Neural cell (in vitro differentiated cells): ENCODE measurements at regions not wholly inside any gene's neighbourhood (a gene's known extent, or its start where the extent isn't known, plus 50 kb on each side); places are given as distances from the start of the nearest gene placed in this dataset.

Experiments used
- H2AFZ ChIP-seq: fragments of 200-600, 300-800 bp; sonication (generic), shearing (Covaris generic); 2 replicates; pipeline ENCODE4 v1.6.0; 2014; ENCODE audit warnings: low read depth, mild to moderate bottlenecking, antibody characterized with exemption, low read length, moderate library complexity
- H3F3A ChIP-seq: fragments of 200-600 bp; shearing (Covaris generic); 2 replicates; pipeline ENCODE4 v1.6.1; 2016; ENCODE audit warnings: mild to moderate bottlenecking, moderate library complexity, mixed read lengths, antibody characterized with exemption, low read length; ENCODE audit not compliant: insufficient read depth, poor library complexity, severe bottlenecking
- H3K27ac ChIP-seq: fragments of 200-600, 300-800 bp; sonication (generic), shearing (Covaris generic); 2 replicates; pipeline ENCODE4 v1.5.1; 2014; ENCODE audit warnings: mild to moderate bottlenecking, low read length, moderate library complexity
- H3K27me3 ChIP-seq: fragments of 300-800, 200-600 bp; sonication (generic), shearing (Covaris generic); 2 replicates; pipeline ENCODE4 v1.6.0; 2014; ENCODE audit warnings: mild to moderate bottlenecking, low read depth, low read length, moderate library complexity; ENCODE audit not compliant: insufficient read depth
- H3K36me3 ChIP-seq: fragments of 300-800, 200-600 bp; sonication (generic), shearing (Covaris generic); 2 replicates; pipeline ENCODE4 v1.5.1; 2014; ENCODE audit warnings: mild to moderate bottlenecking, antibody characterized with exemption, low read length, moderate library complexity; ENCODE audit not compliant: insufficient read depth
- H3K4me2 ChIP-seq: fragments of 300-800, 200-600 bp; sonication (generic), shearing (Covaris generic); 2 replicates; pipeline ENCODE4 v1.6.0; 2014; ENCODE audit warnings: mild to moderate bottlenecking, low read length
- H3K4me3 ChIP-seq: fragments of 300-800, 200-600 bp; sonication (generic), shearing (Covaris generic); 2 replicates; pipeline ENCODE4 v1.5.1; 2014; ENCODE audit warnings: mild to moderate bottlenecking, low read length, moderate library complexity
- H3K79me2 ChIP-seq: fragments of 200-600 bp; shearing (Covaris generic); replicated peaks from 2 replicates; pipeline ENCODE4 v1.6.0; 2014; ENCODE audit warnings: mild to moderate bottlenecking, low read length, moderate library complexity; ENCODE audit not compliant: insufficient read depth
- H3K9ac ChIP-seq: fragments of 300-800, 200-600 bp; sonication (generic), shearing (Covaris generic); 2 replicates; pipeline ENCODE4 v1.6.1; 2016; ENCODE audit warnings: mild to moderate bottlenecking, low read length, mixed read lengths
- H3K9me2 ChIP-seq: fragments of 200-600 bp; shearing (Covaris generic); 2 replicates; pipeline ENCODE4 v1.6.1; 2016; ENCODE audit warnings: mild to moderate bottlenecking, low read length, mixed read lengths; ENCODE audit not compliant: insufficient read depth
- H3K9me3 ChIP-seq: fragments of 200-600, 300-800 bp; sonication (generic), shearing (Covaris generic); 2 replicates; pipeline ENCODE4 v1.6.1; 2016; ENCODE audit warnings: mild to moderate bottlenecking, mixed run types, low read length, moderate library complexity, mixed read lengths
- H4K20me1 ChIP-seq: fragments of 200-600 bp; shearing (Covaris generic); 2 replicates; pipeline ENCODE4 v1.6.1; 2016; ENCODE audit warnings: mild to moderate bottlenecking, mixed run types; ENCODE audit not compliant: insufficient read depth
- CTCF ChIP-seq: fragments of 450-650 bp; IDR thresholded peaks from 2 replicates; pipeline ENCODE4 v1.5.1; 2014; ENCODE audit warnings: antibody characterized with exemption, mild to moderate bottlenecking, moderate library complexity; ENCODE audit not compliant: poor library complexity, severe bottlenecking
- EP300 ChIP-seq: fragments of 450-650 bp; conservative IDR thresholded peaks from 2 replicates; pipeline ENCODE4 v1.6.1; 2014; ENCODE audit warnings: antibody characterized with exemption, mild to moderate bottlenecking, moderate library complexity; ENCODE audit not compliant: poor library complexity, severe bottlenecking
- EZH2 ChIP-seq: fragments of 200-600, 300-800 bp; shearing (Covaris generic), sonication (generic); IDR thresholded peaks from 2 replicates; pipeline ENCODE4 v1.6.1; 2014; ENCODE audit warnings: antibody characterized with exemption, low read length, borderline replicate concordance, mild to moderate bottlenecking; ENCODE audit not compliant: insufficient read depth, poor library complexity, severe bottlenecking
- MXI1 ChIP-seq: fragments of 450-650 bp; conservative IDR thresholded peaks from 2 replicates; pipeline ENCODE4 v1.6.1; 2014; ENCODE audit warnings: antibody characterized with exemption, mild to moderate bottlenecking; ENCODE audit not compliant: poor library complexity, severe bottlenecking
- POLR2AphosphoS5 ChIP-seq: IDR thresholded peaks from 2 replicates; pipeline ENCODE4 v1.6.1; 2012
- RAD21 ChIP-seq: fragments of 450-650 bp; conservative IDR thresholded peaks from 2 replicates; pipeline ENCODE4 v1.6.1; 2014; ENCODE audit warnings: antibody characterized with exemption, mild to moderate bottlenecking, moderate library complexity
- REST ChIP-seq: IDR thresholded peaks from 2 replicates; pipeline ENCODE4 v1.6.1; 2012; ENCODE audit warnings: borderline replicate concordance
- SMC3 ChIP-seq: fragments of 450-650 bp; conservative IDR thresholded peaks from 2 replicates; pipeline ENCODE4 v1.6.1; 2014; ENCODE audit warnings: antibody characterized with exemption, mild to moderate bottlenecking, moderate library complexity; ENCODE audit not compliant: poor library complexity
- TAF1 ChIP-seq: IDR thresholded peaks from 2 replicates; pipeline ENCODE4 v1.6.1; 2012; ENCODE audit warnings: low read depth

- Histone ChIP-seq H3K27me3 (no peaks in the 10 kb centered on the region), H3K79me2 (no peaks in the 10 kb centered on the region), H2AFZ (no peak overlapping the region), H4K20me1 (no peaks in the 10 kb centered on the region), H3K9me3 (no peaks in the 10 kb centered on the region), H3K27ac (no peak overlapping the region), H3K36me3 (no peaks in the 10 kb centered on the region), H3K9ac (no peak overlapping the region), H3K4me3 (no peak overlapping the region), H3K4me2 (no peak overlapping the region), H3F3A (no peaks in the 10 kb centered on the region), H3K9me2 (no peaks in the 10 kb centered on the region)
- no peak for TF ChIP-seq CTCF
Measured at GRCh38 chr5:60546207-60546606, 153.8 kb downstream of the DEPDC1B start.

- Histone ChIP-seq H3K27ac (no peak overlapping the region), H3K9me2 (no peaks in the 10 kb centered on the region), H4K20me1 (no peaks in the 10 kb centered on the region), H3K79me2 (no peaks in the 10 kb centered on the region), H3K4me3 (no peak overlapping the region), H2AFZ (no peak overlapping the region), H3K9ac (no peak overlapping the region), H3F3A (no peaks in the 10 kb centered on the region), H3K36me3 (no peaks in the 10 kb centered on the region), H3K27me3 (no peaks in the 10 kb centered on the region), H3K9me3 (no peaks in the 10 kb centered on the region), H3K4me2 (no peak overlapping the region)
- TF ChIP-seq POLR2AphosphoS5 (no peak), RAD21 (no peak), EP300 (no peak), REST (no peak), MXI1 (no peak), SMC3 (no peak), EZH2 (no peak), CTCF (no peak), TAF1 (no peak)
Measured at GRCh38 chr5:60545551-60545950, 154.4 kb downstream of the DEPDC1B start.
